Spleen (tissue), 7 donors: ENCODE measurements at regions not wholly inside any gene's neighbourhood (a gene's known extent, or its start where the extent isn't known, plus 50 kb on each side); places are given as distances from the start of the nearest gene placed in this dataset.

Experiments used
- POLR2AphosphoS5 ChIP-seq, 3 donors: sonication (generic); formaldehyde crosslinking; IDR thresholded peaks; one replicate each; pipeline ENCODE4 v1.5.1; 2017; ENCODE audit warnings: antibody characterized with exemption in 3 of 3
- TF ChIP-seq, protein P1 (sequence below), 11 experiments: fragments of 200-600 bp in 7 of 11; fragments of 450-650 bp in 4 of 11; sonication (generic) in 4 of 11; IDR thresholded peaks in 8 of 11; conservative IDR thresholded peaks in 3 of 11; 1 replicate in 7 of 11; 2 replicates in 4 of 11; pipeline versions ENCODE4 v1.4.0 to v1.8.0; 2016 to 2021; ENCODE audit warnings: antibody characterized with exemption in 11 of 11, inconsistent platforms in 4 of 11, mild to moderate bottlenecking in 1 of 11
- donor health status: DM: no; HTN: no; CAD: no; lungs with moderate emphysema.
- donor health status: DM: no; HTN: no; CAD: no.
- donor health status: DM: no; HTN: no; CAD: no.

DNA sequence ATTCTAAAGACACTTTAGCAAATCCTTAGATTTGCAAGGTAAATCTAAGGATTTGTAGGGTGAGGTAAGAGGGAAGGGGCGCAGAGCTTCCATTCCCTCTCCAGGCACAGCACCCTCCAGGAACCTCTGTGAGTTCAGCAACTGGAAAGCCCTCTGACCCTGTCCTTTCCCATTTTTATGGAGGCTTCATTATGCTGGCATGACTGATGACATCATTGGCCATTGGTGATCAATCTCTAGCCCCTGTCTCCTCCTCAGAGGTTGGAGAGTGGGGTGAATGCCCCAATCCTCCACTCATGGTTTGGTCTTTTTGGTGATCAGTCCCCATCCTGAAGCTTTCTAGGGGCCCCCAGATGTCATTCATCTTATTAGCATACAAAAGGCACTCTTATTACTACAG is 187.8 kb downstream of the TSN start:
- TF ChIP-seq, protein P1, sequence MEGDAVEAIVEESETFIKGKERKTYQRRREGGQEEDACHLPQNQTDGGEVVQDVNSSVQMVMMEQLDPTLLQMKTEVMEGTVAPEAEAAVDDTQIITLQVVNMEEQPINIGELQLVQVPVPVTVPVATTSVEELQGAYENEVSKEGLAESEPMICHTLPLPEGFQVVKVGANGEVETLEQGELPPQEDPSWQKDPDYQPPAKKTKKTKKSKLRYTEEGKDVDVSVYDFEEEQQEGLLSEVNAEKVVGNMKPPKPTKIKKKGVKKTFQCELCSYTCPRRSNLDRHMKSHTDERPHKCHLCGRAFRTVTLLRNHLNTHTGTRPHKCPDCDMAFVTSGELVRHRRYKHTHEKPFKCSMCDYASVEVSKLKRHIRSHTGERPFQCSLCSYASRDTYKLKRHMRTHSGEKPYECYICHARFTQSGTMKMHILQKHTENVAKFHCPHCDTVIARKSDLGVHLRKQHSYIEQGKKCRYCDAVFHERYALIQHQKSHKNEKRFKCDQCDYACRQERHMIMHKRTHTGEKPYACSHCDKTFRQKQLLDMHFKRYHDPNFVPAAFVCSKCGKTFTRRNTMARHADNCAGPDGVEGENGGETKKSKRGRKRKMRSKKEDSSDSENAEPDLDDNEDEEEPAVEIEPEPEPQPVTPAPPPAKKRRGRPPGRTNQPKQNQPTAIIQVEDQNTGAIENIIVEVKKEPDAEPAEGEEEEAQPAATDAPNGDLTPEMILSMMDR (IDR thresholded peaks at IDR 0.05 in 8 of 11, conservative IDR thresholded peaks at IDR 0.05 in 3 of 11), result no peak
- no peak for TF ChIP-seq POLR2AphosphoS5 (IDR thresholded peaks at IDR 0.05)
